Mammary epithelial cell (primary cell): ENCODE measurements at regions not wholly inside any gene's neighbourhood (a gene's known extent, or its start where the extent isn't known, plus 50 kb on each side); places are given as distances from the start of the nearest gene placed in this dataset.

Experiments used
- CTCF ChIP-seq, 2 donors: IDR thresholded peaks in 1 of 2; conservative IDR thresholded peaks in 1 of 2; 2 replicates each; pipeline ENCODE4 v1.5.1; 2011 to 2012; ENCODE audit warnings: inconsistent platforms in 2 of 2, low read length in 2 of 2, mild to moderate bottlenecking in 2 of 2, control low read depth in 1 of 2, low read depth in 1 of 2; ENCODE audit not compliant: insufficient read depth in 1 of 2; ENCODE audit errors: extremely low read depth in 1 of 2
- EZH2 ChIP-seq: IDR thresholded peaks from 2 replicates; pipeline ENCODE4 v1.6.1; 2012; ENCODE audit warnings: low read length, inconsistent platforms, borderline replicate concordance

- no peak for TF ChIP-seq CTCF (conservative IDR thresholded peaks at IDR 0.05 in 1 of 2, IDR thresholded peaks at IDR 0.05 in 1 of 2; ENCODE audit: extremely low read depth in 1 of 2, insufficient read depth in 1 of 2, low read depth in 1 of 2, low read length in 2 of 2)
- no peak for TF ChIP-seq EZH2
Measured at GRCh38 chr6:67221226-67221625, 1413.9 kb upstream of the ADGRB3 start.
